ACC112 (cell line): ENCODE measurements at regions not wholly inside any gene's neighbourhood (a gene's known extent, or its start where the extent isn't known, plus 50 kb on each side); places are given as distances from the start of the nearest gene placed in this dataset.

Experiments used
- H2AFZ ChIP-seq: fragments of 200-600 bp; sonication (generic); one replicate; pipeline ENCODE4 v1.6.0; 2017; ENCODE audit warnings: antibody characterized with exemption, low read length; ENCODE audit not compliant: unreplicated experiment
- H3K27ac ChIP-seq: fragments of 200-600 bp; sonication (generic); 2 replicates; pipeline ENCODE4 v1.5.1; 2014; ENCODE audit warnings: low read depth, mild to moderate bottlenecking, antibody characterized with exemption, low read length, moderate library complexity
- H3K27me3 ChIP-seq: fragments of 200-600 bp; sonication (generic); 2 replicates; pipeline ENCODE4 v1.6.1; 2014; ENCODE audit warnings: mild to moderate bottlenecking, antibody characterized with exemption, low read length, moderate library complexity, mixed read lengths; ENCODE audit not compliant: insufficient read depth
- H3K36me3 ChIP-seq: fragments of 200-600 bp; sonication (generic); 2 replicates; pipeline ENCODE4 v1.6.1; 2016; ENCODE audit warnings: mild to moderate bottlenecking, antibody characterized with exemption, low read length, moderate library complexity, mixed read lengths; ENCODE audit not compliant: insufficient read depth
- H3K4me1 ChIP-seq: fragments of 200-600 bp; sonication (generic); one replicate; pipeline ENCODE4 v1.6.1; 2016; ENCODE audit warnings: low read length, mixed read lengths; ENCODE audit not compliant: insufficient read depth, unreplicated experiment, control insufficient read depth
- H3K4me3 ChIP-seq: fragments of 200-600 bp; sonication (generic); 2 replicates; pipeline ENCODE4 v1.5.1; 2014; ENCODE audit warnings: mild to moderate bottlenecking, low read depth, low read length
- H3K79me2 ChIP-seq: fragments of 200-600 bp; sonication (generic); one replicate; pipeline ENCODE4 v1.6.0; 2016; ENCODE audit warnings: low read length; ENCODE audit not compliant: control insufficient read depth, unreplicated experiment, insufficient read depth

GRCh38 chrX:8870411-8870810 is 69.2 kb upstream of the FAM9A start:
- Histone ChIP-seq H3K4me3 (no peak overlapping the region), H2AFZ (no peak overlapping the region), H3K36me3 (no peaks in the 10 kb centered on the region), H3K27ac (no peak overlapping the region), H3K27me3 (peaks cover 4% of the 10 kb centered on the region; the same call in 1 of the 2 replicates), H3K4me1 (peaks cover 24% of the 10 kb centered on the region), H3K79me2 (no peaks in the 10 kb centered on the region)

- H3K4me1 ChIP-seq: peaks cover 24% of the 10 kb centered on the region
- no peak overlapping the region for H3K4me3 ChIP-seq
- no peak overlapping the region for H2AFZ ChIP-seq
- no peak overlapping the region for H3K27ac ChIP-seq
- no peaks in the 10 kb centered on the region for H3K79me2 ChIP-seq
- peaks cover 4% of the 10 kb centered on the region; the same call in 1 of the 2 replicates for H3K27me3 ChIP-seq
- H3K36me3 ChIP-seq: no peaks in the 10 kb centered on the region
These were observed 68.6 kb upstream of the FAM9A start for GRCh38 chrX:8869812-8870211.

GRCh38 chrX:8868906-8869305 is 67.7 kb upstream of the FAM9A start:
- H3K27ac ChIP-seq: peak overlapping the region; percentile 91
- no peaks in the 10 kb centered on the region for H3K36me3 ChIP-seq
- H3K4me3 ChIP-seq: peak overlapping the region; percentile 41; the same call in 1 of the 2 replicates

GRCh38 chrX:8868070-8868773 is 67.0 kb upstream of the FAM9A start:
- Histone ChIP-seq H3K27ac (peak overlapping the region; percentile 91), H3K4me1 (peaks cover 24% of the 10 kb centered on the region), H3K79me2 (no peaks in the 10 kb centered on the region), H3K36me3 (no peaks in the 10 kb centered on the region), H3K27me3 (peaks cover 6% of the 10 kb centered on the region; the same call in 1 of the 2 replicates), H2AFZ (no peak overlapping the region), H3K4me3 (no peak overlapping the region)

More at GRCh38 chrX:8868906-8869305, 67.7 kb upstream of the FAM9A start:
- Histone ChIP-seq H3K27me3 (peaks cover 4% of the 10 kb centered on the region; the same call in 1 of the 2 replicates), H3K4me1 (peaks cover 24% of the 10 kb centered on the region), H2AFZ (no peak overlapping the region), H3K79me2 (no peaks in the 10 kb centered on the region)

GRCh38 chrX:8867406-8867805 is 66.2 kb upstream of the FAM9A start:
- no peaks in the 10 kb centered on the region for H3K79me2 ChIP-seq
- peaks cover 14% of the 10 kb centered on the region; the same call in 1 of the 2 replicates for H3K27me3 ChIP-seq
- H3K4me1 ChIP-seq: peaks cover 24% of the 10 kb centered on the region
- H2AFZ ChIP-seq: no peak overlapping the region
- H3K27ac ChIP-seq: peak overlapping the region; percentile 88
- no peak overlapping the region for H3K4me3 ChIP-seq
- H3K36me3 ChIP-seq: no peaks in the 10 kb centered on the region

GRCh38 chrX:8864161-8864560 is 63.0 kb upstream of the FAM9A start:
- no peaks in the 10 kb centered on the region for H3K79me2 ChIP-seq
- H2AFZ ChIP-seq: no peak overlapping the region
- no peak overlapping the region for H3K27ac ChIP-seq
- peaks cover 9% of the 10 kb centered on the region for H3K4me1 ChIP-seq
- peaks cover 40% of the 10 kb centered on the region for H3K27me3 ChIP-seq
- H3K4me3 ChIP-seq: no peak overlapping the region
- no peaks in the 10 kb centered on the region for H3K36me3 ChIP-seq

GRCh38 chrX:8861908-8862307 is 60.7 kb upstream of the FAM9A start:
- Histone ChIP-seq H3K36me3 (no peaks in the 10 kb centered on the region), H3K4me1 (no peaks in the 10 kb centered on the region), H2AFZ (no peak overlapping the region), H3K4me3 (no peak overlapping the region), H3K27ac (no peak overlapping the region), H3K79me2 (no peaks in the 10 kb centered on the region), H3K27me3 (peaks cover 54% of the 10 kb centered on the region)

GRCh38 chrX:8851231-8851886 is 50.2 kb upstream of the FAM9A start:
- Histone ChIP-seq H2AFZ (no peak overlapping the region), H3K27ac (no peak overlapping the region), H3K4me3 (no peak overlapping the region), H3K27me3 (peaks cover 26% of the 10 kb centered on the region), H3K79me2 (no peaks in the 10 kb centered on the region), H3K4me1 (peaks cover 29% of the 10 kb centered on the region), H3K36me3 (no peaks in the 10 kb centered on the region)
